Neural cell (in vitro differentiated cells): ENCODE measurements at regions not wholly inside any gene's neighbourhood (a gene's known extent, or its start where the extent isn't known, plus 50 kb on each side); places are given as distances from the start of the nearest gene placed in this dataset.

Experiments used
- EP300 ChIP-seq: fragments of 450-650 bp; conservative IDR thresholded peaks from 2 replicates; pipeline ENCODE4 v1.6.1; 2014; ENCODE audit warnings: antibody characterized with exemption, mild to moderate bottlenecking, moderate library complexity; ENCODE audit not compliant: poor library complexity, severe bottlenecking
- TF ChIP-seq, protein P1 (sequence below): IDR thresholded peaks from 2 replicates; pipeline ENCODE4 v1.6.1; 2012; ENCODE audit warnings: borderline replicate concordance
- TF ChIP-seq, protein P2 (sequence below): fragments of 450-650 bp; IDR thresholded peaks from 2 replicates; pipeline ENCODE4 v1.5.1; 2014; ENCODE audit warnings: antibody characterized with exemption, mild to moderate bottlenecking, moderate library complexity; ENCODE audit not compliant: poor library complexity, severe bottlenecking

DNA sequence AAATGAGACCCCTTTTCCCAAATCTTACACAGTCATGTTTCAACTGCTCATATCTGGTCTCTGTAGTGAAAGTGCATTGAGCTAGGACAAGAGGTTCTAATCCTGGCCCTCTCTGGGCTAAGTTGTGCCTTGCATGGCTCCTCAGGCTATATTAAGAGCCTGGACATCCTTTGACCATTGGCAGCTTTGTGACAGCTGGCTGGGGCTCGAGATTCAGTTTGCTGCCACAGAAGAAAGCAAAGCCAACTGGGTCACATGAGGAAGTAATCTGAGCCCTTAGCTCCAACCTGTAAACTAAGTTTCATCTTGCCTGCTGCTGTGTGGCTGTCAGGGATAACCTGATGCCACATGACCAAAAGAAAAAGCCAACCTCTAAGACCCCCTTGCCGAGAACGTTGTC is 51.8 kb upstream of the JADE1 start:
- TF ChIP-seq, protein P1, sequence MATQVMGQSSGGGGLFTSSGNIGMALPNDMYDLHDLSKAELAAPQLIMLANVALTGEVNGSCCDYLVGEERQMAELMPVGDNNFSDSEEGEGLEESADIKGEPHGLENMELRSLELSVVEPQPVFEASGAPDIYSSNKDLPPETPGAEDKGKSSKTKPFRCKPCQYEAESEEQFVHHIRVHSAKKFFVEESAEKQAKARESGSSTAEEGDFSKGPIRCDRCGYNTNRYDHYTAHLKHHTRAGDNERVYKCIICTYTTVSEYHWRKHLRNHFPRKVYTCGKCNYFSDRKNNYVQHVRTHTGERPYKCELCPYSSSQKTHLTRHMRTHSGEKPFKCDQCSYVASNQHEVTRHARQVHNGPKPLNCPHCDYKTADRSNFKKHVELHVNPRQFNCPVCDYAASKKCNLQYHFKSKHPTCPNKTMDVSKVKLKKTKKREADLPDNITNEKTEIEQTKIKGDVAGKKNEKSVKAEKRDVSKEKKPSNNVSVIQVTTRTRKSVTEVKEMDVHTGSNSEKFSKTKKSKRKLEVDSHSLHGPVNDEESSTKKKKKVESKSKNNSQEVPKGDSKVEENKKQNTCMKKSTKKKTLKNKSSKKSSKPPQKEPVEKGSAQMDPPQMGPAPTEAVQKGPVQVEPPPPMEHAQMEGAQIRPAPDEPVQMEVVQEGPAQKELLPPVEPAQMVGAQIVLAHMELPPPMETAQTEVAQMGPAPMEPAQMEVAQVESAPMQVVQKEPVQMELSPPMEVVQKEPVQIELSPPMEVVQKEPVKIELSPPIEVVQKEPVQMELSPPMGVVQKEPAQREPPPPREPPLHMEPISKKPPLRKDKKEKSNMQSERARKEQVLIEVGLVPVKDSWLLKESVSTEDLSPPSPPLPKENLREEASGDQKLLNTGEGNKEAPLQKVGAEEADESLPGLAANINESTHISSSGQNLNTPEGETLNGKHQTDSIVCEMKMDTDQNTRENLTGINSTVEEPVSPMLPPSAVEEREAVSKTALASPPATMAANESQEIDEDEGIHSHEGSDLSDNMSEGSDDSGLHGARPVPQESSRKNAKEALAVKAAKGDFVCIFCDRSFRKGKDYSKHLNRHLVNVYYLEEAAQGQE = no peak
- no peak for TF ChIP-seq EP300
- TF ChIP-seq, protein P2, sequence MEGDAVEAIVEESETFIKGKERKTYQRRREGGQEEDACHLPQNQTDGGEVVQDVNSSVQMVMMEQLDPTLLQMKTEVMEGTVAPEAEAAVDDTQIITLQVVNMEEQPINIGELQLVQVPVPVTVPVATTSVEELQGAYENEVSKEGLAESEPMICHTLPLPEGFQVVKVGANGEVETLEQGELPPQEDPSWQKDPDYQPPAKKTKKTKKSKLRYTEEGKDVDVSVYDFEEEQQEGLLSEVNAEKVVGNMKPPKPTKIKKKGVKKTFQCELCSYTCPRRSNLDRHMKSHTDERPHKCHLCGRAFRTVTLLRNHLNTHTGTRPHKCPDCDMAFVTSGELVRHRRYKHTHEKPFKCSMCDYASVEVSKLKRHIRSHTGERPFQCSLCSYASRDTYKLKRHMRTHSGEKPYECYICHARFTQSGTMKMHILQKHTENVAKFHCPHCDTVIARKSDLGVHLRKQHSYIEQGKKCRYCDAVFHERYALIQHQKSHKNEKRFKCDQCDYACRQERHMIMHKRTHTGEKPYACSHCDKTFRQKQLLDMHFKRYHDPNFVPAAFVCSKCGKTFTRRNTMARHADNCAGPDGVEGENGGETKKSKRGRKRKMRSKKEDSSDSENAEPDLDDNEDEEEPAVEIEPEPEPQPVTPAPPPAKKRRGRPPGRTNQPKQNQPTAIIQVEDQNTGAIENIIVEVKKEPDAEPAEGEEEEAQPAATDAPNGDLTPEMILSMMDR = no peak
